IMR-90 (cell line): ENCODE measurements at regions not wholly inside any gene's neighbourhood (a gene's known extent, or its start where the extent isn't known, plus 50 kb on each side); places are given as distances from the start of the nearest gene placed in this dataset.

Experiments
- ATAC-seq: fragments of 200-7000 bp; cut with Tn5 transposase; 2 replicates; pipeline ENCODE4 v1.9.1; 2020; ENCODE audit warnings: low read depth, mild to moderate bottlenecking, moderate library complexity
- BruUV-seq: library from RNA; stranded (reverse); fragments of 400-500 nt; replicated peaks from 2 replicates; lab custom pipeline; 2021; lab: Mats Ljungman, UMichigan
- CTCF ChIA-PET: fragments of 300-600 bp; formaldehyde crosslinking; extraction: SDS; loops from one replicate; lab custom pipeline; 2021; ENCODE audit warnings: antibody characterized with exemption; lab: Yijun Ruan, JAX
- POLR2A ChIA-PET: fragments of 300-600 bp; sonication (Branson Sonifier 250); formaldehyde crosslinking; loops from one replicate; lab custom pipeline; 2022; ENCODE audit warnings: antibody characterized with exemption; ENCODE audit not compliant: unreplicated experiment; lab: Charles Lee
- DNase-seq: peaks from one replicate; pipeline ENCODE4 v3.0.0; 2013
- H2AFZ ChIP-seq: replicated peaks from 2 replicates; pipeline ENCODE3; 2013; ENCODE audit warnings: low read length, mild to moderate bottlenecking; ENCODE audit not compliant: poor library complexity
- H2AK5ac ChIP-seq: 2 replicates; pipeline ENCODE4 v1.6.1; 2013; ENCODE audit warnings: low read depth, low read length, inconsistent platforms
- H2AK9ac ChIP-seq: replicated peaks from 2 replicates; pipeline ENCODE3; 2013; ENCODE audit warnings: mild to moderate bottlenecking, low read depth, low read length, moderate library complexity; ENCODE audit not compliant: poor library complexity
- H2BK120ac ChIP-seq: 2 replicates; pipeline ENCODE4 v1.6.1; 2013; ENCODE audit warnings: low read depth, low read length, inconsistent platforms
- H2BK15ac ChIP-seq: 3 replicates; pipeline ENCODE4 v1.6.1; 2013; ENCODE audit warnings: low read depth, low read length, inconsistent platforms
- H2BK20ac ChIP-seq: 2 replicates; pipeline ENCODE4 v1.6.1; 2013; ENCODE audit warnings: low read depth, mild to moderate bottlenecking, inconsistent platforms, low read length, moderate library complexity
- H2BK5ac ChIP-seq: 2 replicates; pipeline ENCODE4 v1.6.1; 2013; ENCODE audit warnings: mild to moderate bottlenecking, low read depth, low read length, inconsistent platforms; ENCODE audit not compliant: poor library complexity, severe bottlenecking
- H3K14ac ChIP-seq: replicated peaks from 2 replicates; pipeline ENCODE4 v1.6.1; 2013; ENCODE audit warnings: low read depth, low read length, inconsistent platforms
- H3K18ac ChIP-seq: 2 replicates; pipeline ENCODE4 v1.6.1; 2013; ENCODE audit warnings: low read depth, low read length, control low read depth
- H3K23ac ChIP-seq: 2 replicates; pipeline ENCODE4 v1.6.1; 2013; ENCODE audit warnings: low read depth, low read length, inconsistent platforms
- H3K27ac ChIP-seq: 2 replicates; pipeline ENCODE4 v1.5.1; 2013; ENCODE audit warnings: mild to moderate bottlenecking, control low read depth, low read length; ENCODE audit not compliant: insufficient read depth
- H3K27me3 ChIP-seq: 2 replicates; pipeline ENCODE4 v1.6.1; 2013; ENCODE audit warnings: low read length; ENCODE audit not compliant: control insufficient read depth, insufficient read depth
- H3K36me3 ChIP-seq: 2 replicates; pipeline ENCODE4 v1.6.1; 2013; ENCODE audit warnings: low read length, mixed read lengths; ENCODE audit not compliant: control insufficient read depth, insufficient read depth
- H3K4ac ChIP-seq: 2 replicates; pipeline ENCODE4 v1.6.1; 2013; ENCODE audit warnings: low read depth, low read length, inconsistent platforms
- H3K4me1 ChIP-seq: 2 replicates; pipeline ENCODE4 v1.6.1; 2013; ENCODE audit warnings: low read length, mixed read lengths; ENCODE audit not compliant: control insufficient read depth, insufficient read depth
- H3K4me2 ChIP-seq: 2 replicates; pipeline ENCODE4 v1.6.1; 2013; ENCODE audit warnings: low read depth, mild to moderate bottlenecking, control low read depth, low read length, moderate library complexity
- H3K4me3 ChIP-seq: 2 replicates; pipeline ENCODE4 v1.5.1; 2013; ENCODE audit warnings: low read depth, mild to moderate bottlenecking, control low read depth, low read length, moderate library complexity; ENCODE audit not compliant: insufficient read depth
- H3K56ac ChIP-seq: 2 replicates; pipeline ENCODE4 v1.6.1; 2013; ENCODE audit warnings: low read length, inconsistent platforms; ENCODE audit not compliant: insufficient read depth; ENCODE audit errors: extremely low read depth
- H3K79me1 ChIP-seq, 2 experiments: 2 replicates each; pipeline ENCODE4 v1.6.1; 2013; ENCODE audit warnings: low read length in 2 of 2, inconsistent platforms in 1 of 2, low read depth in 1 of 2
- H3K9ac ChIP-seq: 2 replicates; pipeline ENCODE4 v1.6.1; 2013; ENCODE audit warnings: low read depth, low read length, control low read depth
- H3K9me1 ChIP-seq: 2 replicates; pipeline ENCODE4 v1.6.1; 2013; ENCODE audit warnings: low read length, inconsistent platforms; ENCODE audit not compliant: insufficient read depth
- H3K9me3 ChIP-seq: 2 replicates; pipeline ENCODE4 v1.6.1; 2013; ENCODE audit warnings: low read length; ENCODE audit not compliant: control insufficient read depth, insufficient read depth
- H4K20me1 ChIP-seq: 2 replicates; pipeline ENCODE4 v1.6.1; 2013; ENCODE audit warnings: low read length, inconsistent platforms; ENCODE audit not compliant: insufficient read depth
- H4K5ac ChIP-seq: 2 replicates; pipeline ENCODE4 v1.6.1; 2013; ENCODE audit warnings: mild to moderate bottlenecking, low read depth, low read length, control low read depth
- H4K8ac ChIP-seq, 2 experiments: 2 replicates each; pipeline ENCODE4 v1.6.1; 2013; ENCODE audit warnings: low read depth in 2 of 2, low read length in 2 of 2, control low read depth in 1 of 2, inconsistent platforms in 1 of 2
- H4K91ac ChIP-seq: 2 replicates; pipeline ENCODE4 v1.6.1; 2013; ENCODE audit warnings: low read depth, low read length, inconsistent platforms; ENCODE audit not compliant: insufficient read depth
- CHD1 ChIP-seq: IDR thresholded peaks from 2 replicates; pipeline ENCODE4 v1.6.1; 2012; ENCODE audit warnings: low read depth, low read length, improper control_type of control experiment
- NFE2L2 ChIP-seq: fragments of 150-350 bp; IDR thresholded peaks from 2 replicates; pipeline ENCODE4 v1.6.1; 2016; ENCODE audit warnings: low read depth, mild to moderate bottlenecking, low read length
- RFX5 ChIP-seq: IDR thresholded peaks from 2 replicates; pipeline ENCODE4 v1.8.0; 2012; ENCODE audit warnings: low read depth, mild to moderate bottlenecking, low read length, moderate library complexity
- WGBS, 2 experiments: methylation state at CpG; one replicate each; pipeline versions ENCODE4 v1.1.5 to v1.1.7; 2013; ENCODE audit warnings: missing lambda C conversion rate in 2 of 2; ENCODE audit not compliant: insufficient read length in 1 of 2; ENCODE audit errors: extremely low coverage in 2 of 2; 5-methylcytosine and 5-hydroxymethylcytosine counted together
- dilution Hi-C: fragments of 300-500 bp; cut with HindIII; formaldehyde crosslinking; loops from one replicate; pipeline ENCODE4 v1.14.3; 2018; ENCODE audit warnings: low sequenced_read_pairs; ENCODE audit not compliant: unreplicated experiment
- in situ Hi-C: fragments of 300-500 bp; cut with MboI; formaldehyde crosslinking; loops from 3 replicates; pipeline ENCODE4 v1.14.3; 2019; ENCODE audit warnings: low sequenced_read_pairs, inconsistent platforms, mixed read lengths
- intact Hi-C: fragments of 100-400 bp; cut with micrococcal nuclease; formaldehyde crosslinking; loops from 2 replicates; pipeline ENCODE4 v1.10.0; 2022

DNA sequence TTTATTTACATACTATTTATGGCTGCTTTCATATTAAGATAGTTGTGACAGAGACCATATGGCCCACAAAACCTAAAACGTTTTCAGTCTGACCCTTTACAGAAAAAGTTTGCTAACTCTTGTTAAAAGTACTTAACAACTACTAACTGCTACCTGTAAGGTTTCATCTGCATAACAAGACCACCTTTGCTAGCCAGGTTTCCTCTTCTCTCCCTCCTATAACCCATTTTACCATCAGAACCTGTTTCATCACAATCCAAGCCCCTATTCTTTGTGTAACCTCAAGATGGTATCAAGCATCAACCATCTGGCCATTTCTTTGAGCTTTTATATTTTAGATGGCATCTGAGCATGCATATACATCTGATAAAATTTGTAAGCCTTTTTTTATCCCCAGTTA lies 305.4 kb downstream of the HHIPL2 start:
- Histone ChIP-seq H3K9ac (no peak overlapping the region), H3K27me3 (no peaks in the 10 kb centered on the region), H3K27ac (no peak overlapping the region), H3K4me3 (no peak overlapping the region), H3K56ac (no peak overlapping the region), H3K4ac (no peak overlapping the region), H4K91ac (no peak overlapping the region), H4K8ac (no peak overlapping the region), H4K20me1 (no peaks in the 10 kb centered on the region), H4K5ac (no peak overlapping the region), H2AK9ac (no peak overlapping the region), H2AK5ac (no peak overlapping the region), H3K18ac (no peak overlapping the region), H2AFZ (no peak overlapping the region), H3K9me3 (no peaks in the 10 kb centered on the region), H2BK120ac (no peak overlapping the region), H3K36me3 (no peaks in the 10 kb centered on the region), H3K14ac (no peak overlapping the region), H3K23ac (no peak overlapping the region), H3K9me1 (peaks cover 10% of the 10 kb centered on the region), H2BK15ac (no peak overlapping the region), H3K4me2 (no peak overlapping the region), H3K79me1 (no peaks in the 10 kb centered on the region), H3K4me1 (peaks cover 3% of the 10 kb centered on the region; the same call in 1 of the 2 replicates), H2BK5ac (no peak overlapping the region), H2BK20ac (no peak overlapping the region)
- no peak for ATAC-seq
- POLR2A ChIA-PET = no interaction called here
- DNase-seq = no peak
- intact Hi-C loops = loop anchor here (10.0 kb wide), 1 partner anchor 768 kb away; no protein-coding TSS in a partner anchor
- WGBS, 2 experiments = 33% methylated on average over 1 of the region's 1 CpG; no CpG with 5 or more reads in 1 of the 2 experiments
- BruUV-seq = no TSS peak
- TF ChIP-seq RFX5 (no peak), NFE2L2 (no peak), CHD1 (no peak)
- in situ Hi-C loops = no loop called here
- dilution Hi-C loops = no loop called here
- CTCF ChIA-PET = no interaction called here
